ENCODE measurements at regions not wholly inside any gene's neighbourhood (a gene's known extent, or its start where the extent isn't known, plus 50 kb on each side); places are given as distances from the start of the nearest gene placed in this dataset.
"Not testable (repeated sequence)": the region's sequence is repeated elsewhere in the genome, so short reads cannot be mapped to it uniquely, and the experiment has no call there.

GRCh38 chr4:147101678-147102077 lies 156.0 kb upstream of the TTC29 start:
- DNase-seq (ENCODE audit: low read depth, low spot score), result no peak
- Histone ChIP-seq H3K4me1 (ENCODE audit: insufficient read depth, insufficient read length) (no peaks in the 10 kb centered on the region), H3K9ac (ENCODE audit: insufficient read length, low read depth) (no peak overlapping the region), H3K36me3 (ENCODE audit: insufficient read depth, insufficient read length, low read length) (no peaks in the 10 kb centered on the region), H3K4me3 (ENCODE audit: insufficient read length, low read depth) (no peak overlapping the region), H3K9me3 (ENCODE audit: insufficient read depth, low read length) (no peaks in the 10 kb centered on the region), H3K27me3 (ENCODE audit: insufficient read depth, insufficient read length) (no peaks in the 10 kb centered on the region)
- TF ChIP-seq ZNF274 (IDR thresholded peaks at IDR 0.05; ENCODE audit: low read depth, low read length) (no peak), YY1 (IDR thresholded peaks at IDR 0.05; ENCODE audit: insufficient read depth, insufficient read length) (no peak), SUZ12 (IDR thresholded peaks at IDR 0.05; ENCODE audit: extremely low read depth, insufficient read depth, insufficient read length) (no peak)

- no peaks in the 10 kb centered on the region for H3K4me1 ChIP-seq (ENCODE audit: insufficient read depth, insufficient read length)
- H3K27me3 ChIP-seq (ENCODE audit: insufficient read depth, insufficient read length), result no peaks in the 10 kb centered on the region
- no peaks in the 10 kb centered on the region for H3K9me3 ChIP-seq (ENCODE audit: insufficient read depth, low read length)
- DNase-seq (ENCODE audit: low read depth, low spot score), result no peak
- H3K4me3 ChIP-seq (ENCODE audit: insufficient read length, low read depth), result no peak overlapping the region
- no peak for TF ChIP-seq YY1 (IDR thresholded peaks at IDR 0.05; ENCODE audit: insufficient read depth, insufficient read length)
- TF ChIP-seq ZNF274 (IDR thresholded peaks at IDR 0.05; ENCODE audit: low read depth, low read length), result no peak
- TF ChIP-seq SUZ12 (IDR thresholded peaks at IDR 0.05; ENCODE audit: extremely low read depth, insufficient read depth, insufficient read length), result no peak
- H3K9ac ChIP-seq (ENCODE audit: insufficient read length, low read depth), result no peak overlapping the region
- H3K36me3 ChIP-seq (ENCODE audit: insufficient read depth, insufficient read length, low read length), result no peaks in the 10 kb centered on the region
These were observed 156.9 kb upstream of the TTC29 start for GRCh38 chr4:147102596-147102995.

- TF ChIP-seq SUZ12 (IDR thresholded peaks at IDR 0.05; ENCODE audit: extremely low read depth, insufficient read depth, insufficient read length) (no peak), ZNF274 (IDR thresholded peaks at IDR 0.05; ENCODE audit: low read depth, low read length) (no peak), YY1 (IDR thresholded peaks at IDR 0.05; ENCODE audit: insufficient read depth, insufficient read length) (no peak)
- H3K27me3 ChIP-seq (ENCODE audit: insufficient read depth, insufficient read length), result no peaks in the 10 kb centered on the region
- H3K4me1 ChIP-seq (ENCODE audit: insufficient read depth, insufficient read length), result no peaks in the 10 kb centered on the region
- no peak overlapping the region for H3K9ac ChIP-seq (ENCODE audit: insufficient read length, low read depth)
- no peaks in the 10 kb centered on the region for H3K9me3 ChIP-seq (ENCODE audit: insufficient read depth, low read length)
- H3K36me3 ChIP-seq (ENCODE audit: insufficient read depth, insufficient read length, low read length), result no peaks in the 10 kb centered on the region
- no peak overlapping the region for H3K4me3 ChIP-seq (ENCODE audit: insufficient read length, low read depth)
- DNase-seq (ENCODE audit: low read depth, low spot score), result no peak
These were observed 157.8 kb upstream of the TTC29 start for GRCh38 chr4:147103403-147103946.

GRCh38 chr4:147104768-147105167 lies 159.1 kb upstream of the TTC29 start:
- H3K9me3 ChIP-seq (ENCODE audit: insufficient read depth, low read length), result no peaks in the 10 kb centered on the region
- no peaks in the 10 kb centered on the region for H3K36me3 ChIP-seq (ENCODE audit: insufficient read depth, insufficient read length, low read length)
- H3K4me1 ChIP-seq (ENCODE audit: insufficient read depth, insufficient read length), result no peaks in the 10 kb centered on the region
- TF ChIP-seq YY1 (IDR thresholded peaks at IDR 0.05; ENCODE audit: insufficient read depth, insufficient read length) (no peak), SUZ12 (IDR thresholded peaks at IDR 0.05; ENCODE audit: extremely low read depth, insufficient read depth, insufficient read length) (no peak), ZNF274 (IDR thresholded peaks at IDR 0.05; ENCODE audit: low read depth, low read length) (no peak)
- no peak overlapping the region for H3K4me3 ChIP-seq (ENCODE audit: insufficient read length, low read depth)
- no peak for DNase-seq (ENCODE audit: low read depth, low spot score)
- no peaks in the 10 kb centered on the region for H3K27me3 ChIP-seq (ENCODE audit: insufficient read depth, insufficient read length)
- no peak overlapping the region for H3K9ac ChIP-seq (ENCODE audit: insufficient read length, low read depth)

GRCh38 chr4:147108409-147108808 lies 162.7 kb upstream of the TTC29 start:
- DNase-seq (ENCODE audit: low read depth, low spot score), result no peak
- H3K4me3 ChIP-seq (ENCODE audit: insufficient read length, low read depth), result no peak overlapping the region
- no peaks in the 10 kb centered on the region for H3K4me1 ChIP-seq (ENCODE audit: insufficient read depth, insufficient read length)
- no peak for TF ChIP-seq ZNF274 (IDR thresholded peaks at IDR 0.05; ENCODE audit: low read depth, low read length)
- TF ChIP-seq YY1 (IDR thresholded peaks at IDR 0.05; ENCODE audit: insufficient read depth, insufficient read length), result no peak
- TF ChIP-seq SUZ12 (IDR thresholded peaks at IDR 0.05; ENCODE audit: extremely low read depth, insufficient read depth, insufficient read length), result no peak
- no peaks in the 10 kb centered on the region for H3K36me3 ChIP-seq (ENCODE audit: insufficient read depth, insufficient read length, low read length)
- no peaks in the 10 kb centered on the region for H3K9me3 ChIP-seq (ENCODE audit: insufficient read depth, low read length)
- H3K27me3 ChIP-seq (ENCODE audit: insufficient read depth, insufficient read length), result no peaks in the 10 kb centered on the region
- no peak overlapping the region for H3K9ac ChIP-seq (ENCODE audit: insufficient read length, low read depth)

GRCh38 chr4:147109800-147110199 lies 164.1 kb upstream of the TTC29 start:
- no peak overlapping the region for H3K9ac ChIP-seq (ENCODE audit: insufficient read length, low read depth)
- H3K4me1 ChIP-seq (ENCODE audit: insufficient read depth, insufficient read length), result no peaks in the 10 kb centered on the region
- H3K36me3 ChIP-seq (ENCODE audit: insufficient read depth, insufficient read length, low read length), result no peaks in the 10 kb centered on the region
- H3K9me3 ChIP-seq (ENCODE audit: insufficient read depth, low read length), result no peaks in the 10 kb centered on the region
- H3K4me3 ChIP-seq (ENCODE audit: insufficient read length, low read depth), result no peak overlapping the region
- TF ChIP-seq ZNF274 (IDR thresholded peaks at IDR 0.05; ENCODE audit: low read depth, low read length) (no peak), YY1 (IDR thresholded peaks at IDR 0.05; ENCODE audit: insufficient read depth, insufficient read length) (no peak), SUZ12 (IDR thresholded peaks at IDR 0.05; ENCODE audit: extremely low read depth, insufficient read depth, insufficient read length) (no peak)
- no peaks in the 10 kb centered on the region for H3K27me3 ChIP-seq (ENCODE audit: insufficient read depth, insufficient read length)
- DNase-seq (ENCODE audit: low read depth, low spot score), result no peak

- Histone ChIP-seq H3K4me1 (ENCODE audit: insufficient read depth, insufficient read length) (no peaks in the 10 kb centered on the region), H3K4me3 (ENCODE audit: insufficient read length, low read depth) (no peak overlapping the region), H3K9me3 (ENCODE audit: insufficient read depth, low read length) (no peaks in the 10 kb centered on the region), H3K27me3 (ENCODE audit: insufficient read depth, insufficient read length) (no peaks in the 10 kb centered on the region), H3K9ac (ENCODE audit: insufficient read length, low read depth) (no peak overlapping the region), H3K36me3 (ENCODE audit: insufficient read depth, insufficient read length, low read length) (no peaks in the 10 kb centered on the region)
- no peak for DNase-seq (ENCODE audit: low read depth, low spot score)
- TF ChIP-seq YY1 (IDR thresholded peaks at IDR 0.05; ENCODE audit: insufficient read depth, insufficient read length), result no peak
- no peak for TF ChIP-seq ZNF274 (IDR thresholded peaks at IDR 0.05; ENCODE audit: low read depth, low read length)
- no peak for TF ChIP-seq SUZ12 (IDR thresholded peaks at IDR 0.05; ENCODE audit: extremely low read depth, insufficient read depth, insufficient read length)
These were observed 165.1 kb upstream of the TTC29 start for GRCh38 chr4:147110473-147111367.

GRCh38 chr4:147112196-147112595 lies 166.5 kb upstream of the TTC29 start:
- not testable (repeated sequence) for DNase-seq (ENCODE audit: low read depth, low spot score); H3K36me3 ChIP-seq (ENCODE audit: insufficient read depth, insufficient read length, low read length); H3K9me3 ChIP-seq (ENCODE audit: insufficient read depth, low read length); H3K27me3 ChIP-seq (ENCODE audit: insufficient read depth, insufficient read length); H3K4me3 ChIP-seq (ENCODE audit: insufficient read length, low read depth); H3K9ac ChIP-seq (ENCODE audit: insufficient read length, low read depth); H3K4me1 ChIP-seq (ENCODE audit: insufficient read depth, insufficient read length)

All from NT2/D1 (cell line).